Activated CD4-positive, alpha-beta T cell treated with anti-CD3 and anti-CD28 coated beads for 4 hours (primary cell): ENCODE measurements at regions not wholly inside any gene's neighbourhood (a gene's known extent, or its start where the extent isn't known, plus 50 kb on each side); places are given as distances from the start of the nearest gene placed in this dataset.

Experiments
- DNase-seq, 2 donors: peaks; one replicate each; pipeline ENCODE4 v3.0.0-alpha.2; 2020

DNA sequence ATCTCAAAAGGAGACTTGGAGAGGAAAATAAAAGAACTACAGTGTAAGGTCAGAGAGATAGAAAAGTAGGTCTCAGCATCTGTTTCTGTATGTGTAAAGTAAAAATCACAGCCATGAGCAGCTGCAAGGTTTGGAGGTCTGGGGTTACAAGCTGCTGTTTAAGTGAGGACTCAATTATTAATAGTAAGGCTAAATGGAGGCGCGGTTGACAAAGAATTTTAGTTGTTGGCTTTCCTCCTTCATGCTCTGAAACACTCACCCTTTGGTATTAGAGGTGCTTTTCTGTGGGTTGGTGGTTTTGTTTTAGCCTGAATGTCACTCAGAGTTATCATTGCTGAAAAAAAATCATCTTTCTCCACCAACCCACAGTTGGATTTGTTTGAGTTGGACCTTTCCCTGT, 59.8 kb upstream of the HAO2 start:
- no peak for DNase-seq

DNA sequence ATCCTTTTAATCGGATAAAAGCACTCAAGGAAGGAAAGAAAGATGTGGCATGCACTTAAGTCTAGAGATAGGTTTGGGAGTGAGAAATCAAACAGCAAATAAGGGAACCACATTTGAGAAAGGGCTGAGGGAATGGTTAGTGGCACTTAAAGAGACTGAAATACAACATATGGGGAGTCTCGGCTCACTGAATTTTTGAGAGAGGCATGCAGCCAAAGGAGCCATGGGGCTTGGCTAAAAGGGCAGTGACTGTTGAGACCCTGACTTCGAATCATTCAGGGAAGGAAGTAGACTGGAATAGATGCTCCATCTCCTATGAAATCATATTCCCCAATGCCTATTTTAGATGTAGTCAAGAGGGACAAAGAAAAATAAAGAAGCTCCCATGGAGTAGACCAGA, 58.3 kb upstream of the HAO2 start:
- no peak for DNase-seq

- no peak for DNase-seq
Measured at GRCh38 chr1:119312500-119312899, 56.1 kb upstream of the HAO2 start.

- DNase-seq: no peak
Measured at GRCh38 chr1:119314001-119314796, 54.4 kb upstream of the HAO2 start.

- DNase-seq: no peak
Measured at GRCh38 chr1:119316870-119317416, 51.6 kb upstream of the HAO2 start.

- DNase-seq: no peak
Measured at GRCh38 chr1:119318466-119319309, 49.9 kb upstream of the HAO2 start.
